ENCODE measurements at regions not wholly inside any gene's neighbourhood (a gene's known extent, or its start where the extent isn't known, plus 50 kb on each side); places are given as distances from the start of the nearest gene placed in this dataset.

GRCh38 chr10:4117604-4118003, 332.6 kb upstream of the KLF6 start:
- TF ChIP-seq CTCF (IDR thresholded peaks at IDR 0.05): no peak
- no peak for TF ChIP-seq POLR2A (IDR thresholded peaks at IDR 0.05)
- TF ChIP-seq POLR2AphosphoS5 (IDR thresholded peaks at IDR 0.05): no peak

Data from sigmoid colon (tissue), 4 donors.